ENCODE measurements at regions not wholly inside any gene's neighbourhood (a gene's known extent, or its start where the extent isn't known, plus 50 kb on each side); places are given as distances from the start of the nearest gene placed in this dataset.

GRCh38 chrX:43479850-43480249 lies 176.2 kb upstream of the MAOA start:
- TF ChIP-seq BACH2 (CRISPR knock-in tag; IDR thresholded peaks at IDR 0.05; ENCODE audit: borderline replicate concordance) = no peak
- no peak for TF ChIP-seq ZNF8 (CRISPR knock-in tag; IDR thresholded peaks at IDR 0.05)
- TF ChIP-seq ESRRG (CRISPR knock-in tag; IDR thresholded peaks at IDR 0.05) = no peak
- no peak for TF ChIP-seq ARNTL (CRISPR knock-in tag; IDR thresholded peaks at IDR 0.05; ENCODE audit: borderline replicate concordance, low read depth)
- TF ChIP-seq TCF4 (CRISPR knock-in tag; IDR thresholded peaks at IDR 0.05; ENCODE audit: borderline replicate concordance) = no peak
- no peak for TF ChIP-seq ZNF565 (CRISPR knock-in tag; conservative IDR thresholded peaks at IDR 0.05; ENCODE audit: low read depth)
- no peak for TF ChIP-seq ZFP30 (CRISPR knock-in tag; IDR thresholded peaks at IDR 0.05)
- no peak for TF ChIP-seq CSDC2 (CRISPR knock-in tag; IDR thresholded peaks at IDR 0.05)
- no peak for TF ChIP-seq POU6F1 (CRISPR knock-in tag; IDR thresholded peaks at IDR 0.05; ENCODE audit: borderline replicate concordance, low read depth)
- no peak for TF ChIP-seq RARB (CRISPR knock-in tag; IDR thresholded peaks at IDR 0.05)
- TF ChIP-seq GLIS3 (CRISPR knock-in tag; IDR thresholded peaks at IDR 0.05) = no peak
- no peak for TF ChIP-seq ZC3H10 (CRISPR knock-in tag; IDR thresholded peaks at IDR 0.05)
- TF ChIP-seq, protein P1, sequence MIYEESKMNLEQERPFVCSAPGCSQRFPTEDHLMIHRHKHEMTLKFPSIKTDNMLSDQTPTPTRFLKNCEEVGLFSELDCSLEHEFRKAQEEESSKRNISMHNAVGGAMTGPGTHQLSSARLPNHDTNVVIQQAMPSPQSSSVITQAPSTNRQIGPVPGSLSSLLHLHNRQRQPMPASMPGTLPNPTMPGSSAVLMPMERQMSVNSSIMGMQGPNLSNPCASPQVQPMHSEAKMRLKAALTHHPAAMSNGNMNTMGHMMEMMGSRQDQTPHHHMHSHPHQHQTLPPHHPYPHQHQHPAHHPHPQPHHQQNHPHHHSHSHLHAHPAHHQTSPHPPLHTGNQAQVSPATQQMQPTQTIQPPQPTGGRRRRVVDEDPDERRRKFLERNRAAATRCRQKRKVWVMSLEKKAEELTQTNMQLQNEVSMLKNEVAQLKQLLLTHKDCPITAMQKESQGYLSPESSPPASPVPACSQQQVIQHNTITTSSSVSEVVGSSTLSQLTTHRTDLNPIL (CRISPR knock-in tag; IDR thresholded peaks at IDR 0.05; ENCODE audit: low read depth) = no peak
- no peak for ATAC-seq

DNA sequence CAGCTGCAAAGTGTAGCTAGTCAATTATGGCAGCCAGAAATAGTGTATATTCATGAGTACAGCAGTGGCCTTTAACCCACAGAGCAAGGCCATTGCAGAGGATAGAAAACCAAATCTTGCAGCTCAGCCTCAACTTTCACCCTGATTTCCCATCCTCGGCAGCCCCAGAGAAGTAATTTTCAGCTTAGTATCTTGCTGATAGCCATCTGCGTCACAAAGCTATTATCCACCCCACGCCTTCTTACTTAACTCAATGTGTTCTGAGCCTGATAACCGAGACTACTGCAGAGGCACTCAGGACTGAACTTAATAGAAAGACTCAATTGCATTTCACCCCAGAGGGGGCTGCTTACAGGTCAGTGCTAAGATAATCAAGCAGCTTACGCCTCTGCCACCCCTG lies 174.5 kb upstream of the MAOA start:
- no peak for ATAC-seq
- TF ChIP-seq ISL1 (CRISPR knock-in tag; IDR thresholded peaks at IDR 0.05) = no peak

- no peak for ATAC-seq
- TF ChIP-seq ZNF70 (CRISPR knock-in tag; IDR thresholded peaks at IDR 0.05) (no peak), ZNF8 (CRISPR knock-in tag; IDR thresholded peaks at IDR 0.05) (no peak), POU6F1 (CRISPR knock-in tag; IDR thresholded peaks at IDR 0.05; ENCODE audit: borderline replicate concordance, low read depth) (no peak), GLIS3 (CRISPR knock-in tag; IDR thresholded peaks at IDR 0.05) (no peak), TCF4 (CRISPR knock-in tag; IDR thresholded peaks at IDR 0.05; ENCODE audit: borderline replicate concordance) (no peak), RARB (CRISPR knock-in tag; IDR thresholded peaks at IDR 0.05) (no peak), OSR1 (CRISPR knock-in tag; IDR thresholded peaks at IDR 0.05) (no peak), CSDC2 (CRISPR knock-in tag; IDR thresholded peaks at IDR 0.05) (no peak), ZNF565 (CRISPR knock-in tag; conservative IDR thresholded peaks at IDR 0.05; ENCODE audit: low read depth) (no peak), ISL1 (CRISPR knock-in tag; IDR thresholded peaks at IDR 0.05) (no peak), ZC3H10 (CRISPR knock-in tag; IDR thresholded peaks at IDR 0.05) (no peak), ZFP3 (CRISPR knock-in tag; IDR thresholded peaks at IDR 0.05) (no peak), ESRRG (CRISPR knock-in tag; IDR thresholded peaks at IDR 0.05) (no peak), CSRNP3 (CRISPR knock-in tag; IDR thresholded peaks at IDR 0.05) (no peak), PPARA (CRISPR knock-in tag; IDR thresholded peaks at IDR 0.05; ENCODE audit: borderline replicate concordance) (no peak), BACH2 (CRISPR knock-in tag; IDR thresholded peaks at IDR 0.05; ENCODE audit: borderline replicate concordance) (no peak), TOX (CRISPR knock-in tag; IDR thresholded peaks at IDR 0.05; ENCODE audit: borderline replicate concordance) (no peak)
- TF ChIP-seq, protein P2, sequence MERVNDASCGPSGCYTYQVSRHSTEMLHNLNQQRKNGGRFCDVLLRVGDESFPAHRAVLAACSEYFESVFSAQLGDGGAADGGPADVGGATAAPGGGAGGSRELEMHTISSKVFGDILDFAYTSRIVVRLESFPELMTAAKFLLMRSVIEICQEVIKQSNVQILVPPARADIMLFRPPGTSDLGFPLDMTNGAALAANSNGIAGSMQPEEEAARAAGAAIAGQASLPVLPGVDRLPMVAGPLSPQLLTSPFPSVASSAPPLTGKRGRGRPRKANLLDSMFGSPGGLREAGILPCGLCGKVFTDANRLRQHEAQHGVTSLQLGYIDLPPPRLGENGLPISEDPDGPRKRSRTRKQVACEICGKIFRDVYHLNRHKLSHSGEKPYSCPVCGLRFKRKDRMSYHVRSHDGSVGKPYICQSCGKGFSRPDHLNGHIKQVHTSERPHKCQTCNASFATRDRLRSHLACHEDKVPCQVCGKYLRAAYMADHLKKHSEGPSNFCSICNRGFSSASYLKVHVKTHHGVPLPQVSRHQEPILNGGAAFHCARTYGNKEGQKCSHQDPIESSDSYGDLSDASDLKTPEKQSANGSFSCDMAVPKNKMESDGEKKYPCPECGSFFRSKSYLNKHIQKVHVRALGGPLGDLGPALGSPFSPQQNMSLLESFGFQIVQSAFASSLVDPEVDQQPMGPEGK (CRISPR knock-in tag; IDR thresholded peaks at IDR 0.05; ENCODE audit: borderline replicate concordance) = no peak
- TF ChIP-seq, protein P1 (CRISPR knock-in tag; IDR thresholded peaks at IDR 0.05; ENCODE audit: low read depth) = no peak
- TF ChIP-seq, protein P3, sequence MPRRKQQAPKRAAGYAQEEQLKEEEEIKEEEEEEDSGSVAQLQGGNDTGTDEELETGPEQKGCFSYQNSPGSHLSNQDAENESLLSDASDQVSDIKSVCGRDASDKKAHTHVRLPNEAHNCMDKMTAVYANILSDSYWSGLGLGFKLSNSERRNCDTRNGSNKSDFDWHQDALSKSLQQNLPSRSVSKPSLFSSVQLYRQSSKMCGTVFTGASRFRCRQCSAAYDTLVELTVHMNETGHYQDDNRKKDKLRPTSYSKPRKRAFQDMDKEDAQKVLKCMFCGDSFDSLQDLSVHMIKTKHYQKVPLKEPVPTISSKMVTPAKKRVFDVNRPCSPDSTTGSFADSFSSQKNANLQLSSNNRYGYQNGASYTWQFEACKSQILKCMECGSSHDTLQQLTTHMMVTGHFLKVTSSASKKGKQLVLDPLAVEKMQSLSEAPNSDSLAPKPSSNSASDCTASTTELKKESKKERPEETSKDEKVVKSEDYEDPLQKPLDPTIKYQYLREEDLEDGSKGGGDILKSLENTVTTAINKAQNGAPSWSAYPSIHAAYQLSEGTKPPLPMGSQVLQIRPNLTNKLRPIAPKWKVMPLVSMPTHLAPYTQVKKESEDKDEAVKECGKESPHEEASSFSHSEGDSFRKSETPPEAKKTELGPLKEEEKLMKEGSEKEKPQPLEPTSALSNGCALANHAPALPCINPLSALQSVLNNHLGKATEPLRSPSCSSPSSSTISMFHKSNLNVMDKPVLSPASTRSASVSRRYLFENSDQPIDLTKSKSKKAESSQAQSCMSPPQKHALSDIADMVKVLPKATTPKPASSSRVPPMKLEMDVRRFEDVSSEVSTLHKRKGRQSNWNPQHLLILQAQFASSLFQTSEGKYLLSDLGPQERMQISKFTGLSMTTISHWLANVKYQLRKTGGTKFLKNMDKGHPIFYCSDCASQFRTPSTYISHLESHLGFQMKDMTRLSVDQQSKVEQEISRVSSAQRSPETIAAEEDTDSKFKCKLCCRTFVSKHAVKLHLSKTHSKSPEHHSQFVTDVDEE (CRISPR knock-in tag; IDR thresholded peaks at IDR 0.05) = no peak
These were observed 162.3 kb upstream of the MAOA start for GRCh38 chrX:43493756-43494155.
